Subcutaneous abdominal adipose tissue (tissue), 5 donors: ENCODE measurements at regions not wholly inside any gene's neighbourhood (a gene's known extent, or its start where the extent isn't known, plus 50 kb on each side); places are given as distances from the start of the nearest gene placed in this dataset.

ENCODE experiments used
- H3K27ac ChIP-seq: one replicate; pipeline ENCODE4 v1.7.0; 2013; ENCODE audit warnings: low read depth, mild to moderate bottlenecking, inconsistent platforms, low read length, moderate library complexity
- H3K27me3 ChIP-seq, 5 donors: one replicate each; pipeline ENCODE4 v1.7.0; 2013; ENCODE audit warnings: low read length in 5 of 5, inconsistent platforms in 1 of 5; ENCODE audit not compliant: control insufficient read depth in 5 of 5, insufficient read depth in 4 of 5
- H3K36me3 ChIP-seq, 5 donors: one replicate each; pipeline ENCODE4 v1.7.0; 2013; ENCODE audit warnings: low read length in 5 of 5; ENCODE audit not compliant: control insufficient read depth in 5 of 5, insufficient read depth in 5 of 5
- H3K4me1 ChIP-seq, 5 donors: one replicate each; pipeline ENCODE4 v1.7.0; 2013; ENCODE audit warnings: low read length in 5 of 5, mild to moderate bottlenecking in 3 of 5, moderate library complexity in 1 of 5; ENCODE audit not compliant: control insufficient read depth in 5 of 5, insufficient read depth in 5 of 5
- H3K4me3 ChIP-seq, 5 donors: one replicate each; pipeline ENCODE4 v1.7.0; 2013; ENCODE audit warnings: low read length in 5 of 5, low read depth in 1 of 5
- H3K9ac ChIP-seq, 5 donors: one replicate each; pipeline ENCODE4 v1.7.0; 2013; ENCODE audit warnings: low read length in 5 of 5, mild to moderate bottlenecking in 4 of 5, moderate library complexity in 3 of 5
- H3K9me3 ChIP-seq, 5 donors: one replicate each; pipeline ENCODE4 v1.7.0; 2013; ENCODE audit warnings: low read length in 5 of 5; ENCODE audit not compliant: control insufficient read depth in 5 of 5
- donor health status: healthy.
- donor health status: healthy.
- donor health status: healthy.
- donor health status: healthy.
- donor health status: healthy.

DNA sequence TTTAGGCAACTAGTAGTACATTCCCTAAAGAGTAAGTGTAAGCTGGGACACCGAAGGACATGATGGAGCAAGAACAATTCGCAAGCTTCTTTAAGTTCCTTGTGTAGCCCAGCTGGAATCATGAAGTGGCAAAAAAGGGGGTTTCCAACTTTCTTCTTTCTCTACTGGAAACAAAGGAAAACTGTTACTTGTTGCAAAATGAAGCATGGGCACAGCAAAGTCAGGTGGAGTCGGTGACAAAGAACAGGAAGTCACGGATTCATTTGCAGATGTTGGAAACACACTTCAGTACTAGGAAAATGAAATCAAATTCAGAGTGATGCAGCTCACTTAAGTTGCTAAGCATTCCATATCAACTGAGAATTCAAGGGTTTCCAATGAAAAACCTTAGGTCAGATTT, 706.9 kb upstream of the STXBP6 start:
- Histone ChIP-seq H3K9me3 (no peaks in the 10 kb centered on the region), H3K27me3 (no peaks in the 10 kb centered on the region), H3K36me3 (no peaks in the 10 kb centered on the region), H3K9ac (no peak overlapping the region), H3K4me3 (no peak overlapping the region), H3K27ac (no peak overlapping the region), H3K4me1 (peaks cover 0 to 14% (median 7%) of the 10 kb centered on the region in 5 donors)

DNA sequence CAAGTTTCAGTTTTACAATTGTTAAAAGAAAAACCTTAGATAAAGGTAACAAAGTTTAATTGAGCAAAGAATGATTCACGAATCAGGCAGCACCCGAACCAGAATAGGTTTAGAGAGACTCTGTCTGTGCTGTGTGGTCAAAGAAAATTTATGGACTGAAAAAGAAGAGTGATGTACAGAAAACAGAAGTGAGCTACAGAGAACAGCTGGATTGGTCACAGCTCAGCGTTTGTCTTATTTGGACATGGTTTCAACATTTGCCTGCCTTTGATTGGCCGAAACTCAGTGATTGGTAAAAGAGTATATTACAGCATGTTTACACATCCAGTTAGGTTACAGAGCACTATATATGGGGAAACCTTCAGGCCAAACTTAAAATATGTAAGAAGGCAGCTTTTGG, 703.2 kb upstream of the STXBP6 start:
- Histone ChIP-seq H3K27me3 (no peaks in the 10 kb centered on the region), H3K4me3 (no peak overlapping the region), H3K9me3 (no peaks in the 10 kb centered on the region), H3K36me3 (no peaks in the 10 kb centered on the region), H3K4me1 (no peaks in the 10 kb centered on the region), H3K27ac (no peak overlapping the region), H3K9ac (no peak overlapping the region)

DNA sequence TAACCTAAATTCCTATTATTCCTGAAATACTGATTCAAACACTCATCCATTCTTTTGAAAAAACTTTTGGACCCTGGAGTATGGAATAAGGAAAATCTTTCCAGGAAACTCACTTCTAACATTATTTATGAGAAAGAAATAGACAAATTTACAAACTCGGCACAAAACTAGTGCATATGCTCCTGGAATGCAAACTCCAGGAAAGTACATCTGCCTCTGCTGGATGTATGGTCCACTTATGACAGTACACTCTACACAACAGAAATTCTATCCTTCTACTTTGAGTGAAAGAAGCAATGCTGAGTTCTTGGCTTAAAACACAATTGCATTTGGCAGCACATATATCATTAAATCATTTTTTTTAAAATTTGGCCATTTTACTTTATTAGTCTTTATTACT, 700.5 kb upstream of the STXBP6 start:
- no peaks in the 10 kb centered on the region for H3K4me1 ChIP-seq
- H3K36me3 ChIP-seq = no peaks in the 10 kb centered on the region
- no peaks in the 10 kb centered on the region for H3K27me3 ChIP-seq
- H3K9me3 ChIP-seq = no peaks in the 10 kb centered on the region
- no peak overlapping the region for H3K27ac ChIP-seq
- no peak overlapping the region for H3K4me3 ChIP-seq
- H3K9ac ChIP-seq = no peak overlapping the region
